ENCODE measurements at regions not wholly inside any gene's neighbourhood (a gene's known extent, or its start where the extent isn't known, plus 50 kb on each side); places are given as distances from the start of the nearest gene placed in this dataset.

DNA sequence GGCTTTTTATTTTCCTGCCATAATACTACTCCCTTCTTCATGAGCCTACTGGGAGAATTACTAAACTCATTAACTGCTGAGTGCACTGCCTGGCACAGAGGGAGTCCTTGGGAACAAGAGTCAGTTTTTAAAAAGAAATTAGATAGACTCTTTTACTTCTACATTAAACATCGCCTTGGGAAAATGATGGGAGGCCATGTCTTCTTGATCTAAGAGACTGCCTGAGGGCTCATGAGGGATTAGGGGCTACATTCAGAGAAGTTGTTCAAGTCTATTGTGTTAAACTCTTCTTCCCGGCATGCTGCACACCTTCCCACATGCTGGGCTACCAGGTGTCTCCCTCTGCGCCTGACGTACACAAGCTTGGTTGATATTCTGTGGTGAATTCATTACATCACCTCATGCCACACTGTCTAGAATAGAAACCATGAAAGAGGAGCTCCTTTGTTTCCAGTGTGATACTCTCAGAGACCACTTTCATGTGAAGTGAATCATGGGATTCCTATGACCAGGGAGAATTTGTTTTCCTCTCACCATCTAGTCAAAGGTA, 1422.3 kb downstream of the AACS start:
- H3K9me3 ChIP-seq (ENCODE audit: low read length), result no peaks in the 10 kb centered on the region
- TF ChIP-seq, protein P1, sequence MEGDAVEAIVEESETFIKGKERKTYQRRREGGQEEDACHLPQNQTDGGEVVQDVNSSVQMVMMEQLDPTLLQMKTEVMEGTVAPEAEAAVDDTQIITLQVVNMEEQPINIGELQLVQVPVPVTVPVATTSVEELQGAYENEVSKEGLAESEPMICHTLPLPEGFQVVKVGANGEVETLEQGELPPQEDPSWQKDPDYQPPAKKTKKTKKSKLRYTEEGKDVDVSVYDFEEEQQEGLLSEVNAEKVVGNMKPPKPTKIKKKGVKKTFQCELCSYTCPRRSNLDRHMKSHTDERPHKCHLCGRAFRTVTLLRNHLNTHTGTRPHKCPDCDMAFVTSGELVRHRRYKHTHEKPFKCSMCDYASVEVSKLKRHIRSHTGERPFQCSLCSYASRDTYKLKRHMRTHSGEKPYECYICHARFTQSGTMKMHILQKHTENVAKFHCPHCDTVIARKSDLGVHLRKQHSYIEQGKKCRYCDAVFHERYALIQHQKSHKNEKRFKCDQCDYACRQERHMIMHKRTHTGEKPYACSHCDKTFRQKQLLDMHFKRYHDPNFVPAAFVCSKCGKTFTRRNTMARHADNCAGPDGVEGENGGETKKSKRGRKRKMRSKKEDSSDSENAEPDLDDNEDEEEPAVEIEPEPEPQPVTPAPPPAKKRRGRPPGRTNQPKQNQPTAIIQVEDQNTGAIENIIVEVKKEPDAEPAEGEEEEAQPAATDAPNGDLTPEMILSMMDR (conservative IDR thresholded peaks at IDR 0.05; ENCODE audit: low read length), result no peak
- ChIA-PET CTCF (ENCODE audit: unreplicated experiment) (no interaction called here), POLR2A (no interaction called here)
- intact Hi-C loops (cut with micrococcal nuclease; ENCODE audit: unreplicated experiment), result no loop called here
- no peaks in the 10 kb centered on the region for H3K79me2 ChIP-seq (ENCODE audit: insufficient read depth, low read depth, low read length)
- no peak overlapping the region for H3K27ac ChIP-seq (ENCODE audit: low read depth, low read length, poor library complexity, severe bottlenecking)
- H4K20me1 ChIP-seq (ENCODE audit: insufficient read depth, low read length), result no peaks in the 10 kb centered on the region
- H3K9me2 ChIP-seq (ENCODE audit: insufficient read depth, low read length), result no peaks in the 10 kb centered on the region
- no peak overlapping the region for H3K4me2 ChIP-seq (ENCODE audit: low read length)
- H3K36me3 ChIP-seq (ENCODE audit: insufficient read depth, low read length), result no peaks in the 10 kb centered on the region
- no peak for DNase-seq (ENCODE audit: low spot score)
- BruUV-seq (replicated peaks), result no TSS peak
- no peak overlapping the region for H2AFZ ChIP-seq (ENCODE audit: low read length)
- no peaks in the 10 kb centered on the region for H3K4me1 ChIP-seq (ENCODE audit: insufficient read depth, low read length, poor library complexity, severe bottlenecking)
- no peak overlapping the region for H3K4me3 ChIP-seq (ENCODE audit: low read depth, low read length, poor library complexity, severe bottlenecking)

DNA sequence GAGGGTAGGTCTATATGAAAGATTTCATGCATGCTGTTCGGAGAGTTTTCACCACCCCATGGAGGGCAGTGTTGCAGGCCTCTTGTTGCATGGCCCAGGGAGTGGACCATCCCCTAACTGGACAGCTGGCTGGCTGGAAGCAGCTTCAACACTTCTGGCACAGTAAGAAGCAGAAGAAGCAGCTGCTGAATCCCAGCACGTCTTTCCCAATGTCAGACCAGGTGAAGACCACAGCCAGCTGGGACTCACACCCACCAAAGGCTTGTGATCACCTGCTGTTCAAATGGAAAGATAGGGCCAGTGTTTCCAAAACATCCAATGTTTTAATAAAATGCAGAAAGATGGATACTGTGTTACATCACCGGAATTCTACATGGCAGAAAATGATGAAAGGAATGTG, 1423.6 kb downstream of the AACS start:
- ChIA-PET POLR2A (no interaction called here), CTCF (ENCODE audit: unreplicated experiment) (no interaction called here)
- H4K20me1 ChIP-seq (ENCODE audit: insufficient read depth, low read length), result no peaks in the 10 kb centered on the region
- no peaks in the 10 kb centered on the region for H3K9me2 ChIP-seq (ENCODE audit: insufficient read depth, low read length)
- no TSS peak for BruUV-seq (replicated peaks)
- H3K27ac ChIP-seq (ENCODE audit: low read depth, low read length, poor library complexity, severe bottlenecking), result no peak overlapping the region
- DNase-seq (ENCODE audit: low spot score), result no peak
- intact Hi-C loops (cut with micrococcal nuclease; ENCODE audit: unreplicated experiment), result no loop called here
- no peaks in the 10 kb centered on the region for H3K4me1 ChIP-seq (ENCODE audit: insufficient read depth, low read length, poor library complexity, severe bottlenecking)
- H3K4me3 ChIP-seq (ENCODE audit: low read depth, low read length, poor library complexity, severe bottlenecking), result no peak overlapping the region
- H3K36me3 ChIP-seq (ENCODE audit: insufficient read depth, low read length), result no peaks in the 10 kb centered on the region
- H3K4me2 ChIP-seq (ENCODE audit: low read length), result no peak overlapping the region
- no peak for TF ChIP-seq EZH2phosphoT487 (IDR thresholded peaks at IDR 0.05; ENCODE audit: borderline replicate concordance, low read depth, low read length)
- TF ChIP-seq, protein P1 (conservative IDR thresholded peaks at IDR 0.05; ENCODE audit: low read length), result no peak
- H3K79me2 ChIP-seq (ENCODE audit: insufficient read depth, low read depth, low read length), result no peaks in the 10 kb centered on the region
- no peak overlapping the region for H2AFZ ChIP-seq (ENCODE audit: low read length)
- no peaks in the 10 kb centered on the region for H3K9me3 ChIP-seq (ENCODE audit: low read length)

DNA sequence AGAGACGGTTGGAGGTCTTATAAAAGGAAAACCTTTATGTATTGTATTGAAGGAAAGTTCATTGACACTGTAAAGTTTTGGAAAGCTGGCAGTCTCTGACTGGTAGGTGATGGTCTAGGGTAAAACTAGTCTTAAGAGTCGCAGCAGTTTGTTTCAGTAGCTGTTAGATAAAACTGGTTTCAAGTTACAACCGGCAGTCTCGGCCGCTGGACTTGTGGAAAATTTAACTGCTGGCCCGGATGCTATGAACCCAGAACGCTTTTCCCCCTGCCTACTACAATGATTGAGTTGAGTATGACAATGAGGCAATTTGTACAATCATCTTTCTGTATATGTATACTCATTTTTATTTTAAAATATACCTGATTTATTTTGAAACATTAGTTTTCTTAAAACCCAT, 1426.9 kb downstream of the AACS start:
- Histone ChIP-seq H3K4me3 (ENCODE audit: low read depth, low read length, poor library complexity, severe bottlenecking) (no peak overlapping the region), H2AFZ (ENCODE audit: low read length) (no peak overlapping the region), H3K9me2 (ENCODE audit: insufficient read depth, low read length) (no peaks in the 10 kb centered on the region), H4K20me1 (ENCODE audit: insufficient read depth, low read length) (no peaks in the 10 kb centered on the region), H3K9me3 (ENCODE audit: low read length) (no peaks in the 10 kb centered on the region), H3K36me3 (ENCODE audit: insufficient read depth, low read length) (no peaks in the 10 kb centered on the region), H3K27ac (ENCODE audit: low read depth, low read length, poor library complexity, severe bottlenecking) (no peak overlapping the region), H3K79me2 (ENCODE audit: insufficient read depth, low read depth, low read length) (no peaks in the 10 kb centered on the region), H3K4me2 (ENCODE audit: low read length) (no peak overlapping the region), H3K4me1 (ENCODE audit: insufficient read depth, low read length, poor library complexity, severe bottlenecking) (no peaks in the 10 kb centered on the region)
- intact Hi-C loops (cut with micrococcal nuclease; ENCODE audit: unreplicated experiment), result no loop called here
- DNase-seq (ENCODE audit: low spot score), result no peak
- POLR2A ChIA-PET, result no interaction called here
- BruUV-seq (replicated peaks), result no TSS peak
- no peak for TF ChIP-seq EZH2phosphoT487 (IDR thresholded peaks at IDR 0.05; ENCODE audit: borderline replicate concordance, low read depth, low read length)
- TF ChIP-seq, protein P1 (conservative IDR thresholded peaks at IDR 0.05; ENCODE audit: low read length), result no peak
- CTCF ChIA-PET (ENCODE audit: unreplicated experiment), result no interaction called here
